ENCODE measurements at regions not wholly inside any gene's neighbourhood (a gene's known extent, or its start where the extent isn't known, plus 50 kb on each side); places are given as distances from the start of the nearest gene placed in this dataset.

- no peak for TF ChIP-seq POLR2A (IDR thresholded peaks at IDR 0.05; ENCODE audit: low read depth, low read length)
- no peak for TF ChIP-seq TAF1 (IDR thresholded peaks at IDR 0.05; ENCODE audit: low read depth, low read length)
- no peak for TF ChIP-seq POLR2AphosphoS5 (IDR thresholded peaks at IDR 0.05; ENCODE audit: low read depth, low read length)
- TF ChIP-seq PAX5 (IDR thresholded peaks at IDR 0.05; ENCODE audit: insufficient read depth, low read length, severe bottlenecking), result no peak
- TF ChIP-seq SPI1 (IDR thresholded peaks at IDR 0.05; ENCODE audit: low read depth, low read length), result no peak
Observed at GRCh38 chr3:193932576-193932975, 203.4 kb upstream of the HES1 start.
